ENCODE measurements at regions not wholly inside any gene's neighbourhood (a gene's known extent, or its start where the extent isn't known, plus 50 kb on each side); places are given as distances from the start of the nearest gene placed in this dataset.

DNA sequence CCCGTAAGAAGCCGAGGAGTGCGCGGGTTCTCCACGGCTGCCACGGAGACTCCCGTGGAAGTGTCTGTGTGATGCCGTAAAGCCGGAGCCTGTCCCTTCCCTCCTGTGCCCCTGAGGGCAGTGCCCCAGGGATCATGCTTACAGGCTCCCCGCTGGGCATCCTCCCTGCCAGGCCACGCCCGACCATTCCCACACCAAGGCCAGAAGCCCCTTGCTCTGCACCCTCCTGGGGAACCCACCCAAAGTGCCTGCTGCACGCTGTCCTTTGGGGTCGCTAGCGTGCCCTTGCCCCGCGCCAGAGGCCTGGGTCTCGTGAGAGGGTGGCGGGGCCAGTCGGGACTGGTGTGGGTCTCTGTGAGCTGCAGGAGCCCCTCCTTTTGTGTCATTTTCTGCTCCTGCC, 228.5 kb upstream of the C1orf174 start:
- H3K4me3 ChIP-seq (ENCODE audit: low read depth, low read length), result no peak overlapping the region
- TF ChIP-seq, protein P1, sequence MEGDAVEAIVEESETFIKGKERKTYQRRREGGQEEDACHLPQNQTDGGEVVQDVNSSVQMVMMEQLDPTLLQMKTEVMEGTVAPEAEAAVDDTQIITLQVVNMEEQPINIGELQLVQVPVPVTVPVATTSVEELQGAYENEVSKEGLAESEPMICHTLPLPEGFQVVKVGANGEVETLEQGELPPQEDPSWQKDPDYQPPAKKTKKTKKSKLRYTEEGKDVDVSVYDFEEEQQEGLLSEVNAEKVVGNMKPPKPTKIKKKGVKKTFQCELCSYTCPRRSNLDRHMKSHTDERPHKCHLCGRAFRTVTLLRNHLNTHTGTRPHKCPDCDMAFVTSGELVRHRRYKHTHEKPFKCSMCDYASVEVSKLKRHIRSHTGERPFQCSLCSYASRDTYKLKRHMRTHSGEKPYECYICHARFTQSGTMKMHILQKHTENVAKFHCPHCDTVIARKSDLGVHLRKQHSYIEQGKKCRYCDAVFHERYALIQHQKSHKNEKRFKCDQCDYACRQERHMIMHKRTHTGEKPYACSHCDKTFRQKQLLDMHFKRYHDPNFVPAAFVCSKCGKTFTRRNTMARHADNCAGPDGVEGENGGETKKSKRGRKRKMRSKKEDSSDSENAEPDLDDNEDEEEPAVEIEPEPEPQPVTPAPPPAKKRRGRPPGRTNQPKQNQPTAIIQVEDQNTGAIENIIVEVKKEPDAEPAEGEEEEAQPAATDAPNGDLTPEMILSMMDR (IDR thresholded peaks at IDR 0.05; ENCODE audit: insufficient read depth, low read depth, low read length, missing control alignments), result no peak
- no peak for DNase-seq (ENCODE audit: low read depth)

DNA sequence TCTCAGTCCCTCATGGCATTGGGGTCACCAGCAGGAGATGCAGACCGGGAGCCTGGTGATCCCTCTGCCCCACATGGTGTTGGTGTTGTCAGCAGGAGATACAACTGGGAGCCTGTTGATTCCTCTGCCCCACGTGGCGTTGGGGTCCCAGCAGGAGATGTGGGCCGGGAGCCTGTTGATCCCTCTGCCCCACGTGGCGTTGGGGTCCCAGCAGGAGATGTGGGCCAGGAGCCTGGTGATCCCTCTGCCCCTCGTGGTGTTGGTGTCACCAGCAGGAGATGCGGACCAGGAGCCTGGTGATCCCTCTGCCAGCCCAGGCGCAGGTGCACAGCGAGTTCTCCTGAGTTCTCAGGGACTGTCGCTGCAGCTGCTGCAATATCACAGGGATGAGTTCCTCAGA, 229.6 kb upstream of the C1orf174 start:
- no peak overlapping the region for H3K4me3 ChIP-seq (ENCODE audit: low read depth, low read length)
- DNase-seq (ENCODE audit: low read depth), result no peak
- TF ChIP-seq, protein P1 (IDR thresholded peaks at IDR 0.05; ENCODE audit: insufficient read depth, low read depth, low read length, missing control alignments), result no peak

DNA sequence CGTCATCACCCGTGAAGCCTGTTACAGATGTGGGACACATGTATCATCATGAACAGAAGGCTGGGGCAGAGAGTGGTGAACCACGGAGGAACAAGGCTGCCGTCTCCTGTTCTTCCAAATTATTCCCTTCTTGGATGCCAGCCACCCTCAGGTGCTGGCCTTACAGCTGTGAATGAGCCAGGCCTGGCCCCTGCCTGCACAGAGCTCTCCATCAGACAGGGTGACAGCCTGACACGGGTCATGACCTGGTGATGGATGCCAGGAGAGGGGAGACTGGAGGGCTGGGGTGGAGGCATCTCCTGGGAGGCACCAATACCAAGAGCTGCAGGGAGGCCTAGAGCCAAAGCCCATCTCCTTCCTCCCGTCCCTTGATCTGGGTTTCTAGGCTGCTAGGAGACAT, 230.0 kb upstream of the C1orf174 start:
- TF ChIP-seq, protein P1 (IDR thresholded peaks at IDR 0.05; ENCODE audit: insufficient read depth, low read depth, low read length, missing control alignments), result no peak
- DNase-seq (ENCODE audit: low read depth), result no peak
- no peak overlapping the region for H3K4me3 ChIP-seq (ENCODE audit: low read depth, low read length)

DNA sequence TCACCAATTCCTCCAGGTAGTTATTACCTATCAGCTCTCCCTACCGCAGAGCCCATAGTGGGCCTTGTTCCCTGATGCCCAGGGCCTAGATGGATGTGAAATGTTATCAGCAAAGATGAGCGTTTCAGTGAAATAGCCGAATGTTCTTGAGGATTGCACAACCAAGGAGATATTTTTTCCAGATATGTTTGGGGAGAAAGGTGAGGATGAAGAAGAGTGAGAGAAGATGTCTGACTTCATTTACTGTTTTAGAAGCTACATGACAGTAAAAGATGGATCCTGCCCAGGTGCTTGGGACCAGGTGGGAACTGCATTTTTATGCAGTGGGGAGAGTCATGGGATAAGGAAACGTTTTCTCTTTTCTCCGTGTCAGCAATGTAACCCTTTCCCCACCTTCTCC, 231.7 kb upstream of the C1orf174 start:
- TF ChIP-seq, protein P1 (IDR thresholded peaks at IDR 0.05; ENCODE audit: insufficient read depth, low read depth, low read length, missing control alignments), result no peak

DNA sequence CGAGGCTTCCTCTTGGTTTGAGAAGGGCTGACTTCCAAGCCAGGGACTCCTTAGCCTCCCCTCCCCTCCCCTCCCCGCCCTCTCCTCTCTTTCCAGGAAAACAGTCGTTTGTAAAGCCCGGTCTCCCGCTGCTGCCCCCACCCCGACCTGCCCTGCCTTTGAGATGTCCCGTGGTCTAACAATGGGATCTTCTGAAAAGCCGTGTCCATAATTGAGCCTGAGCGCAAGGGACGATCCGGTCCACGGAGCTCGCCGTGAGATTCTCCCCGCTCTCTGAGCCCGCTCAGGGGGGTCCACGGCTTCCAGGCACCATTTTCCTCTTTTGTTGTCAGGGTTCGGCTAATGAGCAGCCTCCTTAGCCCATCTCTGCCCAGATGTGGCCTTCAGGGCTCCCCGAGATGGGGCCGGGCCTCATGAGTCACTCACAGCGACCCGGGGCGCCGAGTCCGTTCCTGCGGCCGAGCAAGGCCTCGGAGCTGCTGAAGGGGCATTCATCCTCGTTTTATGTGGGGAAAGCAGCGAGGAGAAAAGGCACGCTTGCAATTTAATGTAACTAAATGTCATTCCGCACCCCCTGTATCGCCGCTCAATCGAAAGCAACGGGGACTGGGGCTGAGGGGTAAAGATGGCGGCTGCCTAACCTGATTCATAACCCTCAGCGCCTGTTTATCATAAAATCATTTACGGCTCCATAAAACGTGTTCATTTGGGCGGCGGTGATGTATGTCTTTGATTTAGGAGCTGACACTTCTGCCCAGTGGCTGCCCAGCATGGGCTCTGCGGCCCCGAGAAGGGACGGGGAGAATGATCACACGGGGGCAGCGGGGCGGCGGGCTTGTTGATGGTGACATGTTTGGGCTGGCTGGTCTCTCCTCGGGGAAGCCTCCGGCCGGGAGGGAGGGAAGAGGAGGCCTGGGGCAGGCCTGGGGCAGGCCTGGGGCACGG, 232.6 kb upstream of the C1orf174 start:
- TF ChIP-seq, protein P1 (IDR thresholded peaks at IDR 0.05; ENCODE audit: insufficient read depth, low read depth, low read length, missing control alignments), result no peak
- no peak for DNase-seq (ENCODE audit: low read depth)

More for the DNA sequence above, 231.7 kb upstream of the C1orf174 start:
- no peak overlapping the region for H3K4me3 ChIP-seq (ENCODE audit: low read depth, low read length)
- DNase-seq (ENCODE audit: low read depth), result no peak

DNA sequence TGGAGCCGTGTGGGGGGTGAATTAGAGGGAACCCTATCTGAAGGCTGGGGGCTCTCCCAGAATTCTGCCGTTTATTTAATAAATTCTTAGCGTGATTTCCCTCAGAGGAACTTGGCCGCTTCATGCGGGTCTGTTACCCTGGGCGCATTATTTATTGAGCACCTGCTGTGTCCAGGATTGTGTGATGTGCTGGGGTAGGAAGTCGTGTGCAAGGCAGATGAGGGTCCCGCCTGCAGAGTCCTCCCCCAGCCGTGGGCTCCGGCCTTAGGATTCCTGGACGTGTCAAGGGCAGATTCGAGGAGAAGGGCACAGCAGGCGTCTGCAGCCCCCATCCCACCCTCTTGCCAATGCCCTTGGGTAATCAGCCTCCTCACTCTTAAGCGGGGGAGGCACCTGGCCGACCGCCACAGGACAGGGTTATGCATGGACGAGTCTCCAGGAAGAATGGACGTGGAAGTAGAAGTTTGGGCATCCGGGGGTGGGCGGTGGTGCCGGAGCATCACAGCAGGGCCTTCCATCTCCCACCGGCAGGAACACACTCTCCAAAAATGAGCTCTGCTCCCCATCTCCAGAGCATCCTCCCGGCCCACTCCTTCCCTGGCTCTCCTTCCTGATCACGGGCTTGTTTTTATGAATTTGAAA, 233.3 kb upstream of the C1orf174 start:
- TF ChIP-seq, protein P1 (IDR thresholded peaks at IDR 0.05; ENCODE audit: insufficient read depth, low read depth, low read length, missing control alignments), result no peak
- no peak overlapping the region for H3K4me3 ChIP-seq (ENCODE audit: low read depth, low read length)
- no peak for DNase-seq (ENCODE audit: low read depth)

More for the DNA sequence above, 232.6 kb upstream of the C1orf174 start:
- H3K4me3 ChIP-seq (ENCODE audit: low read depth, low read length), result no peak overlapping the region

Data from GM12865 (cell line).